IPS-18a (cell line): ENCODE measurements at regions not wholly inside any gene's neighbourhood (a gene's known extent, or its start where the extent isn't known, plus 50 kb on each side); places are given as distances from the start of the nearest gene placed in this dataset.
"Not testable (repeated sequence)": the region's sequence is repeated elsewhere in the genome, so short reads cannot be mapped to it uniquely, and the experiment has no call there.

Source experiments
- H3K27ac ChIP-seq: one replicate; pipeline ENCODE4 v1.5.1; 2013; ENCODE audit warnings: low read length
- H3K27me3 ChIP-seq: one replicate; pipeline ENCODE4 v1.6.1; 2013; ENCODE audit warnings: mild to moderate bottlenecking, low read length; ENCODE audit not compliant: control insufficient read depth, insufficient read depth
- H3K36me3 ChIP-seq: one replicate; pipeline ENCODE4 v1.6.1; 2013; ENCODE audit warnings: low read depth, low read length; ENCODE audit not compliant: control insufficient read depth
- H3K4me1 ChIP-seq: one replicate; pipeline ENCODE4 v1.6.1; 2013; ENCODE audit warnings: low read depth, low read length; ENCODE audit not compliant: control insufficient read depth
- H3K4me3 ChIP-seq: one replicate; pipeline ENCODE4 v1.5.1; 2013; ENCODE audit warnings: low read length
- H3K9ac ChIP-seq: one replicate; pipeline ENCODE4 v1.6.1; 2013; ENCODE audit warnings: mild to moderate bottlenecking, low read length, moderate library complexity
- H3K9me3 ChIP-seq: one replicate; pipeline ENCODE4 v1.6.1; 2013; ENCODE audit warnings: low read depth, low read length; ENCODE audit not compliant: control insufficient read depth

DNA sequence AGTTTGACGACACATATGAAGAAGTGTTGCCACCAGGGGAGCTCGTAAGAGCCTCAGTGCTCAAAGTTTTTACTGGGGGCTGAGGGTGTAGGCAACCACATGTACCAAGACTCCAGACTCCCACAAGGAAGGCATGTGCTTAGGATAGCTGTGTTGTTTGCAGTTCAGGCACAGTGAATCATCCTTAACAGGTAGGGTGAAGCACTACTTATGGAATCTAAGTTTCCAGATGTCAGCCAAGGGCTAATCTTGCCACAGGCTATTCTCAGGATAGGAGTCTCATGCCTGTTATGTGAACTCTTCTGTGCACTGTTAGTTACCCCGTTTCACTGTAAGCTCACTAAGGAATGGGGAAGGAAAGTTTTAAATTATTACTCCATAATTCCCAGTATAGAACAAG is 202.6 kb downstream of the TMA16 start:
- no peaks in the 10 kb centered on the region for H3K27me3 ChIP-seq
- no peaks in the 10 kb centered on the region for H3K9me3 ChIP-seq
- H3K36me3 ChIP-seq: no peaks in the 10 kb centered on the region
- no peak overlapping the region for H3K9ac ChIP-seq
- H3K27ac ChIP-seq: no peak overlapping the region
- H3K4me1 ChIP-seq: no peaks in the 10 kb centered on the region
- H3K4me3 ChIP-seq: no peak overlapping the region

- H3K4me1 ChIP-seq, H3K27ac ChIP-seq, H3K27me3 ChIP-seq, H3K9me3 ChIP-seq, H3K36me3 ChIP-seq, H3K4me3 ChIP-seq, H3K9ac ChIP-seq: not testable (repeated sequence)
These were observed 205.9 kb downstream of the TMA16 start for GRCh38 chr4:163700383-163700782.

DNA sequence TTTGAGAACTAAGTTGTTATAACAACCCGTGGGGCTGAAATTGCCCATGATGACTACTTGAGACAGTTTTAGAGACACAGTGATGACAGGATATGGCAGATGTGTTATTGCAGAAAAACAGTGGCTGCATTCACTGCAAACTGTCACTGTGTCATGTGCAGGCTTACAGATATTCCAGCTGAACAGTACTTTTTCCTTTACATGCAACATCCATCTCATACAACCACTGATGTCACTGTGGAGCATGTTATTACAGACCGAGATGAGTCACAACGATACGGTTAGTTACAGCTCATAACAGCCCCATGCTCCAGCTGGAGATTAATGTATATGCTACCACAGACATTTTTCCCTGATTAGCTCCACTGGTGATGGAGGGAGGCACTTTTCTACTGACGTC is 207.4 kb downstream of the TMA16 start:
- no peak overlapping the region for H3K27ac ChIP-seq
- no peaks in the 10 kb centered on the region for H3K36me3 ChIP-seq
- H3K4me1 ChIP-seq: no peaks in the 10 kb centered on the region
- no peaks in the 10 kb centered on the region for H3K9me3 ChIP-seq
- H3K9ac ChIP-seq: no peak overlapping the region
- no peak overlapping the region for H3K4me3 ChIP-seq
- no peaks in the 10 kb centered on the region for H3K27me3 ChIP-seq

- no peaks in the 10 kb centered on the region for H3K4me1 ChIP-seq
- H3K4me3 ChIP-seq: no peak overlapping the region
- no peaks in the 10 kb centered on the region for H3K27me3 ChIP-seq
- no peak overlapping the region for H3K9ac ChIP-seq
- no peaks in the 10 kb centered on the region for H3K9me3 ChIP-seq
- H3K27ac ChIP-seq: no peak overlapping the region
- no peaks in the 10 kb centered on the region for H3K36me3 ChIP-seq
These were observed 208.2 kb downstream of the TMA16 start for GRCh38 chr4:163702736-163703135.

- no peaks in the 10 kb centered on the region for H3K4me1 ChIP-seq
These were observed 208.8 kb downstream of the TMA16 start for GRCh38 chr4:163703251-163703650.

DNA sequence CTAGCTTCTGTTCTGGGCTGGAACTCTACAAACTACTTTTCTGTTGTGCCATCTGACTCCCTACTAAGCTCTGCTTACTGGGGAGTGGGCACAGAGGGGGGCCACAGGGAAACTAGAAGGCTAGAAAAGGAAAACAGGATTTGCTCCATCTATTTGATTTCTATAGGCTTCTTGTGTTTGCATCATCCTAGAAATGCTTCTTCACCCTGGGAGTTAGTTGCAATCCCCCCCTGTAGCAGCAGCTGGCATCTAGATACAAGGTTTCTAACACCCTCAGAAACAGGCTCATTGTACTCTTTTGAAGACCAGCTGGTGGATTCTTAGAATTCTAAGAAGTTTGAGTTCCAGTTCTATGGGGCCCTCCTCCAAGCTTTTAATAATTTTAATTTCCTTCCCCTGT is 213.4 kb downstream of the TMA16 start:
- H3K4me1 ChIP-seq: no peaks in the 10 kb centered on the region
- H3K27ac ChIP-seq: no peak overlapping the region
- no peaks in the 10 kb centered on the region for H3K9me3 ChIP-seq
- no peaks in the 10 kb centered on the region for H3K36me3 ChIP-seq
- no peaks in the 10 kb centered on the region for H3K27me3 ChIP-seq
- H3K9ac ChIP-seq: no peak overlapping the region
- H3K4me3 ChIP-seq: no peak overlapping the region

More at GRCh38 chr4:163703251-163703650, 208.8 kb downstream of the TMA16 start:
- H3K27ac ChIP-seq: no peak overlapping the region
- H3K9me3 ChIP-seq: no peaks in the 10 kb centered on the region
- no peaks in the 10 kb centered on the region for H3K27me3 ChIP-seq
- no peaks in the 10 kb centered on the region for H3K36me3 ChIP-seq
- no peak overlapping the region for H3K9ac ChIP-seq
- H3K4me3 ChIP-seq: no peak overlapping the region

DNA sequence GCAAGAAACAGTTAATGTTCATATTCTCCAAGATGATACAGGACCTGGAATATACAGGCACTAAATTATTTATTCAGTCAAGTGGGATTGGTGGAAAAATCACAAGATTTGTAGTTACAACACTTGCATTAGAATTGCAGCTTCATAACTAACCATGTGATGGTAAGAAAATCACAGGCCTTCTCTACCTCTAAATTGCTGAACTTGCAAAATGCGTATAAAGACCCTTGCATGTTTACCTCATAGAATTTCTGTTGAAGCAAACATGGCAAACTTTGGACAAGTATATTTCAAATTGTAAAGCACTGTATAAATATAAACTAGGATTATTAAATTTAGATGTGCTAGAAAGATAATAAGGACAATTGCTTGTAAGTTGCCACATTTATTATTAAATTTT is 215.1 kb downstream of the TMA16 start:
- no peaks in the 10 kb centered on the region for H3K36me3 ChIP-seq
- H3K27ac ChIP-seq: no peak overlapping the region
- H3K27me3 ChIP-seq: no peaks in the 10 kb centered on the region
- no peak overlapping the region for H3K4me3 ChIP-seq
- H3K9ac ChIP-seq: no peak overlapping the region
- no peaks in the 10 kb centered on the region for H3K9me3 ChIP-seq
- H3K4me1 ChIP-seq: no peaks in the 10 kb centered on the region

GRCh38 chr4:163710158-163710557 is 215.7 kb downstream of the TMA16 start:
- no peak overlapping the region for H3K4me3 ChIP-seq
- no peaks in the 10 kb centered on the region for H3K36me3 ChIP-seq
- no peaks in the 10 kb centered on the region for H3K27me3 ChIP-seq
- H3K9ac ChIP-seq: no peak overlapping the region
- no peaks in the 10 kb centered on the region for H3K9me3 ChIP-seq
- H3K4me1 ChIP-seq: no peaks in the 10 kb centered on the region
- H3K27ac ChIP-seq: no peak overlapping the region

- not testable (repeated sequence) for H3K9me3 ChIP-seq, H3K27ac ChIP-seq, H3K27me3 ChIP-seq, H3K36me3 ChIP-seq, H3K4me1 ChIP-seq, H3K9ac ChIP-seq, H3K4me3 ChIP-seq
These were observed 230.0 kb downstream of the TMA16 start for GRCh38 chr4:163724495-163724894.

DNA sequence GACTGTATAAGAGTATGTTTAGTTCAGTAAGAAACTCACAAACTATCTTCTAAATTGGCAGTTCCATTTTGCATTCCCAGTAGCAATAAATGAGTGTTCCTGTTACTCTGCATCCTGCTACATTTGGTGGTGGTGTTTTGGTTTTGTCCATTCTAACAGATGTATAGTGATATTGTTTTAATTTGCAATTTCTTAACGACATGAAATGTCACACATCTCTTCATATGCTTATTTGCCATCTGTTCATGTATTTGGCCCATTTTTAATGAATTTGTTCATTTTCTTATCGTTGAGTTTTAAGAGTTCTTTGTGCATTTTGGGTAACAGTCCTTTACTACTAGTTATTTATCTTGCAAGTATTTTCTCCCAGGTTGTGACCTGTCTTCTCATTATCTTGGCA is 232.2 kb downstream of the TMA16 start:
- Histone ChIP-seq H3K4me3 (no peak overlapping the region), H3K9ac (no peak overlapping the region), H3K9me3 (peaks cover 8% of the 10 kb centered on the region), H3K27me3 (no peaks in the 10 kb centered on the region), H3K27ac (no peak overlapping the region), H3K4me1 (no peaks in the 10 kb centered on the region), H3K36me3 (no peaks in the 10 kb centered on the region)

DNA sequence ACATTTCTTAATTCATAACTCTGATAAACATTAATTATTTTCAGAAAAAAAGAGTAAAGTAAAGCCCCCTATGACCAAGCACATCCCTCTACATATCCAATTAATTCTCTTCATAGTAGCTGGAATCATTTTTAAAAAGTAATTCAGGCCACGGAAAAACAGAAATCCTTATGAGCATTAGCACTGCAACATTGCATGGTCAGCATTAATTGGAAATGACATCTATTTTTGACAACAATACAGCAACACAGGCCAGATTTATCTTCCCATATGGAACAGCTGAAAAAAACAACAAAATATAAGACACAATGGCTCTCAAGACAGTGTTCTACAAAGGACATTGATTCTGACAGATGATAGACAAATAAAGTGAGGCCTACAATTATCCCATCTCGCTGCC is 236.6 kb downstream of the TMA16 start:
- Histone ChIP-seq H3K27me3 (no peaks in the 10 kb centered on the region), H3K9ac (no peak overlapping the region), H3K4me3 (no peak overlapping the region), H3K9me3 (peaks cover 8% of the 10 kb centered on the region), H3K4me1 (no peaks in the 10 kb centered on the region), H3K36me3 (no peaks in the 10 kb centered on the region), H3K27ac (no peak overlapping the region)

DNA sequence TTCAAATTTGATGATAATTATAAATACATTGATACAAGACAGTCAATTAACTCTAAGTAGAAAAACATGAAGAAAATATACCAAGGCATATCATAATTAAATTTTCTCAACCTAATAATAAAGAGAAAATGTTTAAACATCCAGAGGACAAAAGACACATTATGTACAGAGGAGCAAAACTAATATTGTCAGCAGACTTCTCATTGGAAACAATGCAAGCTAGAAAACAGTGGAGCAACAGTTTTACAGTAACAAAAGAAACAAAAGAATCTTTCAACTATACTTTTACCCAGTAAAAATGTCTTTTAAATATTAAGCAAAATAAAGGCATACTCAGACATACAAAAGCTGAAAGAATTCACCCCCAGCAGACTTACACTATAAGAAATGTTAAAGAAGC is 238.0 kb downstream of the TMA16 start:
- Histone ChIP-seq H3K27me3 (no peaks in the 10 kb centered on the region), H3K4me1 (no peaks in the 10 kb centered on the region), H3K4me3 (no peak overlapping the region), H3K9ac (no peak overlapping the region), H3K9me3 (peaks cover 8% of the 10 kb centered on the region), H3K36me3 (no peaks in the 10 kb centered on the region), H3K27ac (no peak overlapping the region)
